COLO668 (cell line): ENCODE measurements at regions not wholly inside any gene's neighbourhood (a gene's known extent, or its start where the extent isn't known, plus 50 kb on each side); places are given as distances from the start of the nearest gene placed in this dataset.

ENCODE experiments used
- DNase-seq: peaks from one replicate; lab custom pipeline; 2025; ENCODE audit not compliant: unreplicated experiment; lab: John Stamatoyannopoulos, UW

DNA sequence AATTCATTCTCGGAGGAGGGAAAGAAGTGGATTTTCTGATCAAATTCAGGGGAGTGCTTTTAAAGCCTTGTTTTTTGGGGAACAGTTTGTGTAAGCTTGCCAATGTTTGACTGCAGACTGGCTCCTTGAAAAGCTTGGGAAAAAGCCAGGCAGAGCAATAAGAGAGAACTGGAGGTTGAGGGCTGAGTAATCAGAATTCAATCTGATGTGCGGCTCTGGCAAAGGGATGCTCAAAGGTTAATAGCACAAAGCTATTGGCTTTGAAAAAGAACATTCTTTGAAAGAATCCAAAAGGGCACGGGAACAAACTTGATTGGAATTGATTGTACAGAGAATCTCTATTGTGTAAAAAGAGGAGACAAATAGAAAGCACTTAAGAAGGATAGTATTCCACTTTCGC lies 279.3 kb downstream of the YTHDC2 start:
- DNase-seq: no peak

DNA sequence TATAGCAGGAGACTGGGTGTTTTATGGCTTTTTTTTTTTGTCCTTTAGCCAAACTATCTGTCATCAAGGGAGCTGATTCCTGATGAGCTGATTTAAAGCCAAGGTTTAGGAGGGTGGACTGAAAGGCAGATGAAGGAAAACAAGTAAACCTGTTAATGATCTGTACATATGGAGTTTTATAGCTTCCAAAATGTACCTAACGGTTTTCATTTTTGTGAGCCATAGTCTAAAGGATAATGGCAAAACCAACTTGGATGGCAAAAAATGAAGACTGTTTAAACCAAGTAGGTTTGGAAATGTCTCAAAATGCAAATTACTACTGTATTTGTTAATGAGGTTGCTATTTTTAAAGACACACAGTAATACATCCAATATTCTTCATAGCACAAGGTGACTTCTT lies 281.5 kb downstream of the YTHDC2 start:
- no peak for DNase-seq

DNA sequence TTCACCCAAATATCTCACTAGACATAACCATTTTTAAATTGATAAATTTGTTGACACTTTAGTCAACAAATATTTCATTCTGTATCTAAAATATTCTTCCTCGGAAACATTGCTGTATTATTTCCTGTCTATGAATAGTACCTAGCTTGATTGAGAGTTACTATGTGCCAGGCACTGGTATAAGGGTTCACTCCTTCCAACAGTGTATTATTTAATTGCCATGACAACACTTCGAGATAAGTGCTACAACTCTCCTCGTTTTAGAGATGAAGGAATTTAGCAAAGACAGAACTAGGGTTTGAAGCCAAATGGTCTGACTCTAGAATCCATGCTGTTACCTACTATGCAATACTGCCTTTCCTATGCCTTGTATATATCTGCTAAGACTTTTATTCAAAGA lies 287.2 kb downstream of the YTHDC2 start:
- DNase-seq: no peak

DNA sequence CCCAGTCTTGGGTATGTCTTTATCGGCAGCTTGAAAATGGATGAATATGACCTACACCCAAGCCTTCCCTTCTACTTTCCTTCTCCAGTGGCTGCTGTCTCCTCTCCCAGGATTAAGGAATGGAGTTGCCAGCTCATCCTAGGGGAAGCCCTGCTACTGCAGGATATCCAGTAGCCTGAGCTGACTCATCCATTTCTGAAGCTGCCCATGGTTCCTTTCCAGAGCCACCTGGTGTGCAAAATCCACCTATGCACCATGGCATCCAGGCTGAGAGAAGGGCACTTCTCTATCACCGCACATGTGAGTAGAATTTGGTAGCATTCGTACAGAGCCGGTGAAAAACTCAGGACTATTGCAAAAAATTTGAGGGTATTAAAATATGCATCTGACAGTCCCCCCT lies 290.8 kb downstream of the YTHDC2 start:
- DNase-seq: no peak

DNA sequence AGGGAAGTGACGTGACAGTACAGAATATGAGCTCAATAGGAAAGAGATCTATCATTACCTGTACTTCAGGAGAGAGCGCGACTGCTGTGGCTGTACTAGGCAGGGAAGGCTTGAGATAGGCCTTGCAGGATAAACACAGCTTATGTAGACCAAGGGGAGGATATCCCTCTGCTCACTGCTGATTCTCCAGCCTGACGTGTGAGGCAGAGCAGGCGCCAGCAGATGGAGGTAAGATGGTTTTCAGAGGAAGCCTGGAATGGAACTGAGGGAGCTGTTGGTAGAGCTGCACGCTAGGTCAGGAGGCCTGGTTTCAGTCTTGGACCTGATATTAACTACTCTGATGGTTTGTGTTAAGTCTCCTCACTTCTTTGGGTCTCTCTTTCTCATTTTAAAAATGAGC lies 291.4 kb downstream of the YTHDC2 start:
- DNase-seq: no peak

DNA sequence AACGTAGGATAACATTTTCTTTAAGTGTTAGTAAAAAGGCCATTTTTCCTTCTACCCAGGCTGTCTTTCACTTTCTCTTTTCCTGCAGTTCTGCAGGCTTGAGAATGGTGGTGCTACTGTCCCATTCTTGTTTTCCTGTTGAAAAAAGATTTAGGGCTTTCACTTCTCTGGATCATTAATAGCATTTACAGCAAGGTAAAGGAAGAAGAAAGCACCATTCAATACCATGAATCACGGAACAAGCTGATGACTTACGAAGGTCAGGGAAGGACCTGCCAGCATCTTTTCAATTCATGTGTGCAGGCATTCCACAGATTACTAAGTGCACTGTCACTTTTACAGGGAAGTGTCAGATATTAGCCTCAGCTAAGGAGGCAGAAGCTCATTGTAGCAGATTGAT lies 292.8 kb downstream of the YTHDC2 start:
- no peak for DNase-seq

DNA sequence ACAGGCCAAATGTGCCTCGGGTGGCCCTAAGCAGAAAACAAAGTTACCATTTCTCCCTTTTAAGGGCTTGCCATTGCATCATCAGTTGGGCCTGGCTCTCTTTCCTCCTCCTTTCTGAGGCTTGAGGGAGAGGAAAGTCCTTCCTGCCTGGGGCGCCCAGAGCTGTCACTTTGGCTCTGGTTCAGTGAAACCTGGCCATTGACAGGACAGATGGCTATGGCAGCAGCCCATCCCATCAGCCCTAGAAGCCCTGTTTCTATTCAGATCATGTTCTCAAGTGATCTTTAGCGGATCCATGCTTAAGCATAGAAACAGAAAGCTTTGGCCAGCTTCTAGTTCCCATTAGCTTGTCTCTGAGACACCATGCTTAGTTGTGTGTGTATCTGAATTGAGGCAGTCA lies 293.4 kb downstream of the YTHDC2 start:
- no peak for DNase-seq

DNA sequence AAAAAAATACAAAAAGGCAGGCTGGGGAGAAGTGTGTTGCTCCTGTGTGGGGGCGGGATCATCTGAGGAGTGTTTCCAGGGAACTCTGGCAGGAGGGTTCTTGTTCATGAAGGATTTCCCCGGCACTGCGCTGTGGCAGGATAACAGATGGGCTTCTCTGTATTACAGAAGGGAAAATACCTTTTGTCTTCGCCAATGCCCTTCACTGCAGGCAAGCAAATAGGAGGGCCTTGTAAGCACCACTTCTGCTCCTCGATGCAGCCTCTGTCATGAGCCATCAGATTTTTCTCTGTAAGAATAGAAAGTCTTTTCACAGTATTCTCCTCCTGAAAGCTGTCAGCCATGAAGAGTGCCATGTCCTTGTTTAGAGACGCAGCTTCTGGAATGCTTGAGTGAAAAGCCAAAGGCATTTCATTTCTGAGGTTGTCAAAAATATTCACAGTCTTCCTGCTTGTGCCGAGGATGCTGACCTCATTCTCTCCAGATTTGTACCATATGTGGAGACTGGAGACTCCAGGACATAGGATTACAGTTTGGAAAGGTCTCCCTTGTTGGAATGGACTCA lies 294.0 kb downstream of the YTHDC2 start:
- DNase-seq: no peak

DNA sequence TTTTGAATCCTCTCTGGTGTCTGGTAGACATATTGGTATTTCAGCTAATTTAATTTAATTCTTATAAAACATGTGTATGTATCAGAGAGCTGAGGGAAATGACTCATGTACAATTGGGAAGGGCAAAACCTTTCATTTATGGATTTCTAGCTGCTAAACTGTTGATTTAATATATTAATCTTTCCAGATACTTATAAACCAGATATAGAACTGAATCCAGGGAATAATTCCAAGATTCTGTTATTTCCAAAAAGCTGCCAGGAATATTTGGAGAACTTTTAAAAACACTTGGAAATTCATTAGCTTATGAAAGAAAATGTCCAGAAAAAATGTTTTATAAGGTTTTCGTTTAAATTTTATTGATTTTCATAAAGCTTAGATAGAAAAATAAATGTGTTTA lies 295.5 kb downstream of the YTHDC2 start:
- DNase-seq: no peak

DNA sequence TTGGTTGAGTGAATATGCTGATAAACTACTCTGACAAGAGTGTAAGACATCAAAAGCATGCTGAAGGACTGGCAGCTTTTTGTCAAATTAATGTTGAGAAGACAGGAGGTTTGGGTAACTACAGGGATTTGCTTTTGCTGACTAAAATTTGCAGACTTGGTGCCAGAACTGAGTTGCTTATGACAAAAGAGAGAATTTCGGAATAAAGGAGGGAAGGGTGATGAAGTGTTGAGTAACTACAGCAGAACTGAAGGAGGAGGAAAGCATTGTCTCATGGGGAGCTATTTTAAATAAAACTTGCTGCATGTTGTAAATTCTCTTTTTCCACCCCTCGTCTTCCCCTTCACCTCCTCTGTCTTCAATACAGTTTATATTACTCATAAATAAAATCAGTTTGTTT lies 296.1 kb downstream of the YTHDC2 start:
- no peak for DNase-seq

DNA sequence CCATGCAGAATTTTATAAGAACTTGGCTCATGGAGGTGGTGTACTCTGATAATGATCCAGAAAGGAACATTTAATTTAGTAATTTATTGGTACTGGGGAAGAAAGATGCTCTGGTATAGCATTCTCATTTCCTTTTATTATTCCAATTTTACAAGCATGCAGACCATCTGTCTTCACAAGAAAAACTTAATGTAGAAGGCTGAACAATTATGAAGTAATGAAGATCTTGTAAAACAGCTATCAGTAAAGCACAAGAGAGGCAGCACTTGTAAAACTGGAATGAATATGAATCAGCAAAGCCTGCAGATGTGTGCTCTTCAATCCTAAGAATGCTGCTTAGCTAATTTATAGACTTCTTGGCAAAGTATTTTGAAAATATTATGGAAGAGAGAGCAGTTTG lies 300.0 kb downstream of the YTHDC2 start:
- DNase-seq: no peak

DNA sequence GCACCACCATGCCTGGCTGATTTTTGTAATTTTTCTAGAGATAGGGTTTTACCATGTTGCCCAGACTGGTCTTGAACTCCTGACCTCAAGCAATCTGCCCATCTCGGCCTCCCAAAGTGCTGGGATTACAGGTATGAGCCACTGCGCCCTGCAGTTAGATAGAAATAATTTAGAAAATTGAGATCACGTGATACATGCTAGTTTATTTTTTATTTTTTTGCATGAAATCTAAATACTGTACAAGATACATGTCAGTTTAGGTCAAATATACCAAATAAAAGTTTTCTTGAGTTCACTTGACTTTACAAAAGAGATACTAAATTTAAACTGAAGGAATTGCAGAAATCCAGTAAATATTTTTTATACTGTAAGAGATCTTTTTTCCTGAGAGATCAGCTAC lies 304.2 kb downstream of the YTHDC2 start:
- no peak for DNase-seq

DNA sequence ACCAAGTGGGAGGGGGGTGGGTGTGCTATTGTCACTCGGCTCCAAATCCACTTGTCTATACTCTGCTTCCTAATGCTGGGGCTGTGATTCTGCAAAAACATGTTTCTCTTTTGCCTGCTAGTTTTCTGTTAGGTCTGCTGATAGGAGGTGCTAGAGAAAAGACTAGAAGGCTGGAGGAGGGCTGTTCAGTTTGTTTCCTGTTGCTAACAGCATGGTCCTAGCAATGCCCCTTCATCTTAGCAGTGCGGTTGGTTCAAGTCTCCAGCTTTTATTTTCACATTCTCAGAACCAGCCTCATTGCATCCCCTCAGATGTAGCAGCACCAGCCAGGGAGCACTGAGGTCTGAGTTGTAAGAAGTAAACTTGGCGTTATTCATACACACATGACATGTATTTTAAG lies 310.2 kb downstream of the YTHDC2 start:
- no peak for DNase-seq

DNA sequence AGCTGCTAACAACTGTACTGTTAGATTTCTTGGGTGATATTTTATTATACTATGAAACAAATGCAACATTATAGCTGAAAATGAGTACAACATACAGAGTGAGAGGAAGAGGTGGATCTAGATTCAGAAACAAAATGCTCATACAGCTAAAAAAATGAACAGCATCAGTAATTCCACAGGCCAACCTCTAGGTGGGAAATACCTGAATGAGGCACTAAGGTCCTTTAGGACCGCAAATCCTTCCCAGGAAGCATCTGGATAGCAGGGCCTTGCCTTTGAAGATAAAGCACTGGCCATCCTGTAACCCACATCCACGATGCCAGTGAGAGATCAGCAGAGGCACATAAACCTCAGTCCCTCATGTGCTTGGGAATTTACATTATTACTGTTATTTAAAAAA lies 310.8 kb downstream of the YTHDC2 start:
- DNase-seq: no peak

DNA sequence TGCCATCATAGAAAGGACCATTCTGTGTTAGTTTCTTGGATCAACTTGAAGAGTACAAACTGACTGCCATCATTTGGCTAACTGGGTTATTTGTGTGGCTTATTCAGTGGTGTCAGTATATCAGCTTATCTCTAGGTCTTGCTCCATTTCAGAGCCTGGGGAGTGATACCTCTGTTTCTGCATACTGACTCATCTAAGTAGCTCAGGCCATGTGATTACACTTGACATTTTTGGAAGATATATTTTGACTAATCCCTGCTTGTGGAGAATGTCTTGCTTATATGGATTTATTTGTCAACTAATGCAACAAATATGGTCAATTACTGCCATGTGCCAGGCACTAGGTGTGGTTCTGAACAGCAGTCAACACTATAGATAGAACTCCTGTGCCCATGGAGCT lies 311.7 kb downstream of the YTHDC2 start:
- DNase-seq: no peak

DNA sequence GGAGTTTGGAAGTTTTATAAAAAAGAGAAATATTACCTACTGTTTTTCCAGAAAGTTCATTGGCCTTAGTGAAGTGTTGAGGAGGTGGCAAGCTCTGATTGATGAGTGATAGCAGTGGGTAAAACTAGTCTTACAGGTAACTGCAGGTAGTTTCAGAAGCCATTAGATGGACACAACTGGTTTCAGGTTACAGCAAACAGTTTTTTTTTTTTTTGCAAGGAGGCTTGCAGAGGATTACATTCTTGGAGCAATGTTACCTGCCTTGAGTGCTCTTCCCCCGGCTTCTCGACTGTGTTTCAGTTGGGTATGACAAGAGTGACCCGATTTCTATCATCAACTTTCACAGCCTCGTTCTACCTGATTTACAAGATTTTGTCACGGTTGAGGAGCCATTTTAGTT lies 333.4 kb downstream of the YTHDC2 start:
- no peak for DNase-seq

DNA sequence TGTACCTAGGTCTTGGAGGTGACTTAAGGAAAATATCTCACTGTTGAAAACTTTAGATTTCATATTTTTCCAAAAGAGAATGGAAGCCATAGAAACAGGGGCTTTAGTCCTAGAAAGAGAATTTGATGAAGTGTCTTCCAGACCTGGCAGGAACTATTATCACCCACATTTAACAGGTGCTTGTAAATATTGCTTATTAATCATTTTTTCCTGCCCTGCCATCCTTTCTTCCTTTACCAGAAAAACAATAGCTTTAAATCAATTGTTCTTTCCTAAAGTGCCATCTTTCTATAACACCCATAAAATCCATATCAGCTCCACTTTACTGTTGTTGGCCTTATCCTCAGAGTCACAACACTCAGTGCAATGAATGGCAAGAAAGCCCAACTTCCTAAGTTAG lies 350.9 kb downstream of the YTHDC2 start:
- no peak for DNase-seq

DNA sequence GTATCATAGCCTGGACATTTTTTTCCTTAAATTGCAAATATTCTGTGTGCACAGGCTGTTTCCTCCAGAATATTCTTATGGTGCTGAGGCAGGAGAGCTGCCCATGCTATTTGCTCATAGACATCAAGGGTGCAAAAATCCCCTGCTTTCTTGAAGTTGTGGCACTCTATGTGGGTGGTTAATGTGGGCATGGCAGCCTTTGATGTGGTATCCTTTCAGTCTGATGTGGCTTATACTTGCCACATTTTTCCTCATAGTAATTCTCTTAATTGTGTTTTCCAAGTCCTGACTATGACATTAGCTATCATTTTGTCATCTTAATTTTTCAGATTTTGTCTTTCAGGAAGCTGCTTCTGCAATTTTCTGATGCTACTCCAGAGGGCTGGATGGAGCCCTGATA lies 353.3 kb downstream of the YTHDC2 start:
- no peak for DNase-seq

DNA sequence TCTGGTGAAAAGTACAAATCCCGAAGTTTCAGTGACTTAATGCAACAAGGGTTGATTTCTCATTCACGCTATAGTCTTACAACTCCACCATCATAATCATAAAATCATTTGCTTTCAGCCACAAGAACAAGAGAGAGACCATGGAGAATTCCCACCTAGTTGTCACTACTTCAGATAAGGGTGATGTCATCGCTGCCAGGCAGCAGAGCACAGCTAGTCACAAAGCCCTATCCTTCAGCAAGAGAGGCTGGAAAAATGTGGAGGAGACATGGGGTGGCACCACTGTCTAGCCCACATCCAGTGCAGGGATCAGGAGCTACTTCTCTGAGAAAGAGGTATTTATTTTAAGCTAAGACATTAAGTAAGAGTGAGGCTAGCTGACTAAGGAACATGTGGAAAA lies 356.1 kb downstream of the YTHDC2 start:
- no peak for DNase-seq

DNA sequence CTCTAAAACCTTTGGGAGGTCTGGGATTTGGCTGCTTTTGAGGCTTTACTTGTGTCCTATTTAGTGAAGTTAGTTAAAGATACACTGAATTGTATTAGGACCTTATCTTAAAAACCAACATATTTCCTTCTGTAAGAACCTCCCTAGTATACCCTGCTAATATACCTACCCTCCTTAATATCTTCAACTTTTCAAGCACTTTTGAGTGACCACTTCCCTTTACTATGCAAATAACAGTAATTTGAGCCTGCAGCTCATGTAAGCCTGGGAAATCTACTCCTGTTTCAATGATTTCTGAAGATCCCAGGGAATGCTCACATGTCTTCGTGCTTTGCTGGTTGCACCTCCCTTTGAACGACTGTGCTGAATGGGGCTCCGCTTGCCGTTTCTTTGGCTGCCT lies 358.5 kb downstream of the YTHDC2 start:
- DNase-seq: no peak

DNA sequence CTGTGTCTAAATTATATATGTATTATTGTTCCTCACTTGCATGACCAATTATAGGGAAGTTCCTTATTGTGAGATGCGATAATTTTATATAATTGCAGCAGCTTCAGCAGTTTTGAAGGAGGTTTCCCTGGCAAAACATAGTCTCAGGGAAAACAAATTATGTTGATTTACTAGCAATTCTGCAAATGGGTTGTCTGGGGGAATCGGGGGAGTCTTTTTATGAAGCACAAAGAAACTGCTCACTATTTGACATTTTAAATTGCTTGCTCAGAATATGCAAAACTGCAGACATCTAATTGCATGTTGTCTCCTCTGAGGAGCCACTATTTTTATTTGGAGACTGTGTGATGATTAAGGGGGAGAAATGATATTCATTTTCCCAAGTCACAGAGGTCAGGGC lies 361.6 kb downstream of the YTHDC2 start:
- DNase-seq: no peak

DNA sequence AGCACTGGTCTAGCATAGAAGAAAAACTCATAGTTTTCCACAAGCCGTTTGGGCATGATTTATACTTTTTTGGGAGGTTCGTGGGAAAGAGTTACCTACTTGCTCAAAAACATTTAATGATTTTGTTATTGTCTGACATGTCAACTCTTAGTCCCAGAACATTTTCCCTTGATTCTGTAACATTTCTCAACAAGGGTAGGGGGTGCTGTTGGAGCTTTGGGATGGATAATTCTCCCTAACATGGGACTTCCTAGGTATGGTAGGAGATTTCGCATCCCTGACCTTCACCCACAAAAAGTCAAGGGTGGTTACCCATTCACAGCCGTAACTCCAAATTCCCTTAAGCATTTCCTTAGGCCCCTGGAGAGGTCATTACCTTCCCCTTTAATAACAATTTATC lies 378.0 kb downstream of the YTHDC2 start:
- no peak for DNase-seq

DNA sequence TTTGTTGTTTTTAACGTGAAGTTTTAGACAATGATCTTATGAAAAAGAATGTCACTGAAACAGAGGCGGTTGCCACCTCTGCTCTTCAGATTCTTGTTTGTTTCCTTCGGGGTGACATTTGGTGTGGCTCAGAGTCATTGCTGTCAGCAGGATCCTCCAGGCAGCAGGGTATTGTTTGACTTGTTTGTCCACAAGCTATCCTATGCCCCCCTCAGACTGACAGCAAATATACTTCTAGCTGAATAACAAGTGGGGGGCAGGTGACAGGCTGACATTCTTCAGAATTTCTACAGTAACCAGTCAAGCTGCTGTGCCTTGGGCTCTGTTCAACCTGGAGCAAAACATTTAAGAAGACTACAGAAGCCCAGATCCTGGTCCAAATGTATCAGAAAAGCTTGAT lies 383.3 kb downstream of the YTHDC2 start:
- no peak for DNase-seq

DNA sequence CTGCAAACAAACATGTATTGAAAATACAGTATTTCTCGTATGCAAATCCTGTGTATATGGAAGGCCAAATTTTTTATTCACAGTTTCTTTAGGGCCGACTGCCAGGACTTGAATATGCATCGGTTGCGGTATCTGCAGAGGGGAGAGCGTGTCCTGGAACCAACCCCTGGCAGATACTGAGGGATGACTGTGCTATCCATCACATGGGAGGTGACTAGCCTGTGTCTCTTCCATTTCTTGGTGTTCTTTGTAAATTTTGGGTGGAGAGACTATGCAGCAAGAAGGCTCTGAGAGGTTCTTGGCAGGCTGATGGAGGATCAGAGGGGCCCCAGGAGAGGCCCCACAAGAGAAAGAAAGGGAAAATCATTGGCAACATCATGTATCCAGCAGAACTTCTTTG lies 384.3 kb downstream of the YTHDC2 start:
- DNase-seq: no peak
